ENCODE measurements at regions not wholly inside any gene's neighbourhood (a gene's known extent, or its start where the extent isn't known, plus 50 kb on each side); places are given as distances from the start of the nearest gene placed in this dataset.

- Histone ChIP-seq H3K4me3 (ENCODE audit: low read depth, low read length) (no peak overlapping the region), H3K27ac (ENCODE audit: low read depth, low read length) (no peak overlapping the region), H3K27me3 (ENCODE audit: control insufficient read depth, insufficient read depth, low read length) (no peaks in the 10 kb centered on the region), H3K9me3 (ENCODE audit: control insufficient read depth, insufficient read depth, low read length) (no peaks in the 10 kb centered on the region)
- POLR2A ChIA-PET, result no interaction called here
- no peak for DNase-seq (ENCODE audit: low read depth, low spot score)
- CTCF ChIA-PET, result no interaction called here
- no peak for TF ChIP-seq CTCF (IDR thresholded peaks at IDR 0.05; ENCODE audit: low read depth, low read length)
These were observed 569.1 kb upstream of the MEF2C start for GRCh38 chr5:89452081-89452480.

GRCh38 chr5:89451263-89451662 lies 568.3 kb upstream of the MEF2C start:
- ChIA-PET POLR2A (no interaction called here), CTCF (no interaction called here)
- TF ChIP-seq CTCF (IDR thresholded peaks at IDR 0.05; ENCODE audit: low read depth, low read length), result no peak
- no peak for DNase-seq (ENCODE audit: low read depth, low spot score)
- no peaks in the 10 kb centered on the region for H3K9me3 ChIP-seq (ENCODE audit: control insufficient read depth, insufficient read depth, low read length)
- H3K27me3 ChIP-seq (ENCODE audit: control insufficient read depth, insufficient read depth, low read length), result no peaks in the 10 kb centered on the region
- H3K27ac ChIP-seq (ENCODE audit: low read depth, low read length), result no peak overlapping the region
- H3K4me3 ChIP-seq (ENCODE audit: low read depth, low read length), result no peak overlapping the region

- no peaks in the 10 kb centered on the region for H3K9me3 ChIP-seq (ENCODE audit: control insufficient read depth, insufficient read depth, low read length)
- no peak overlapping the region for H3K27ac ChIP-seq (ENCODE audit: low read depth, low read length)
- no peaks in the 10 kb centered on the region for H3K27me3 ChIP-seq (ENCODE audit: control insufficient read depth, insufficient read depth, low read length)
- ChIA-PET CTCF (no interaction called here), POLR2A (no interaction called here)
- no peak for DNase-seq (ENCODE audit: low read depth, low spot score)
- no peak for TF ChIP-seq CTCF (IDR thresholded peaks at IDR 0.05; ENCODE audit: low read depth, low read length)
- no peak overlapping the region for H3K4me3 ChIP-seq (ENCODE audit: low read depth, low read length)
These were observed 567.2 kb upstream of the MEF2C start for GRCh38 chr5:89450149-89450538.

- no peak for TF ChIP-seq CTCF (IDR thresholded peaks at IDR 0.05; ENCODE audit: low read depth, low read length)
- H3K9me3 ChIP-seq (ENCODE audit: control insufficient read depth, insufficient read depth, low read length), result no peaks in the 10 kb centered on the region
- H3K27ac ChIP-seq (ENCODE audit: low read depth, low read length), result no peak overlapping the region
- H3K27me3 ChIP-seq (ENCODE audit: control insufficient read depth, insufficient read depth, low read length), result no peaks in the 10 kb centered on the region
- ChIA-PET CTCF (interaction anchor here (0.6 to 1.4 kb wide), 2 partner anchors 12 to 720 kb away, joined by 3 read pairs; no protein-coding TSS in a partner anchor), POLR2A (no interaction called here)
- no peak for DNase-seq (ENCODE audit: low read depth, low spot score)
- H3K4me3 ChIP-seq (ENCODE audit: low read depth, low read length), result no peak overlapping the region
These were observed 566.6 kb upstream of the MEF2C start for GRCh38 chr5:89449392-89450148.

- Histone ChIP-seq H3K27me3 (ENCODE audit: control insufficient read depth, insufficient read depth, low read length) (no peaks in the 10 kb centered on the region), H3K4me3 (ENCODE audit: low read depth, low read length) (no peak overlapping the region), H3K27ac (ENCODE audit: low read depth, low read length) (no peak overlapping the region), H3K9me3 (ENCODE audit: control insufficient read depth, insufficient read depth, low read length) (no peaks in the 10 kb centered on the region)
- DNase-seq (ENCODE audit: low read depth, low spot score), result no peak
- ChIA-PET CTCF (no interaction called here), POLR2A (no interaction called here)
- no peak for TF ChIP-seq CTCF (IDR thresholded peaks at IDR 0.05; ENCODE audit: low read depth, low read length)
These were observed 564.0 kb upstream of the MEF2C start for GRCh38 chr5:89447027-89447426.

Data from AG04450 (cell line).